ENCODE measurements at regions not wholly inside any gene's neighbourhood (a gene's known extent, or its start where the extent isn't known, plus 50 kb on each side); places are given as distances from the start of the nearest gene placed in this dataset.

GRCh38 chr5:6142353-6142752 lies 236.0 kb downstream of the MED10 start:
- H3K36me3 ChIP-seq (ENCODE audit: control insufficient read depth in 2 of 2, insufficient read depth in 2 of 2, low read length in 2 of 2): no peaks in the 10 kb centered on the region
- H3K4me1 ChIP-seq (ENCODE audit: control insufficient read depth, insufficient read depth, low read length): no peaks in the 10 kb centered on the region
- no peaks in the 10 kb centered on the region for H3K9me3 ChIP-seq (ENCODE audit: control insufficient read depth in 2 of 2, low read length in 2 of 2)
- H3K4me3 ChIP-seq (ENCODE audit: low read length in 2 of 2): no peak overlapping the region
- H3K9ac ChIP-seq (ENCODE audit: low read length in 2 of 2): no peak overlapping the region
- no peak overlapping the region for H3K27ac ChIP-seq (ENCODE audit: low read length)
- no peaks in the 10 kb centered on the region for H3K27me3 ChIP-seq (ENCODE audit: control insufficient read depth in 1 of 2, insufficient read depth in 2 of 2, low read length in 2 of 2)

GRCh38 chr5:6140219-6140618 lies 238.1 kb downstream of the MED10 start:
- Histone ChIP-seq H3K27me3 (ENCODE audit: control insufficient read depth in 1 of 2, insufficient read depth in 2 of 2, low read length in 2 of 2) (no peaks in the 10 kb centered on the region), H3K36me3 (ENCODE audit: control insufficient read depth in 2 of 2, insufficient read depth in 2 of 2, low read length in 2 of 2) (no peaks in the 10 kb centered on the region), H3K9ac (ENCODE audit: low read length in 2 of 2) (no peak overlapping the region), H3K4me3 (ENCODE audit: low read length in 2 of 2) (no peak overlapping the region), H3K27ac (ENCODE audit: low read length) (no peak overlapping the region), H3K4me1 (ENCODE audit: control insufficient read depth, insufficient read depth, low read length) (no peaks in the 10 kb centered on the region), H3K9me3 (ENCODE audit: control insufficient read depth in 2 of 2, low read length in 2 of 2) (no peaks in the 10 kb centered on the region)

- H3K27ac ChIP-seq (ENCODE audit: low read length): no peak overlapping the region
- H3K4me3 ChIP-seq (ENCODE audit: low read length in 2 of 2): no peak overlapping the region
- H3K4me1 ChIP-seq (ENCODE audit: control insufficient read depth, insufficient read depth, low read length): no peaks in the 10 kb centered on the region
- H3K9ac ChIP-seq (ENCODE audit: low read length in 2 of 2): no peak overlapping the region
- no peaks in the 10 kb centered on the region for H3K36me3 ChIP-seq (ENCODE audit: control insufficient read depth in 2 of 2, insufficient read depth in 2 of 2, low read length in 2 of 2)
- H3K9me3 ChIP-seq (ENCODE audit: control insufficient read depth in 2 of 2, low read length in 2 of 2): no peaks in the 10 kb centered on the region
- no peaks in the 10 kb centered on the region for H3K27me3 ChIP-seq (ENCODE audit: control insufficient read depth in 1 of 2, insufficient read depth in 2 of 2, low read length in 2 of 2)
These were observed 242.4 kb downstream of the MED10 start for GRCh38 chr5:6135977-6136376.

- Histone ChIP-seq H3K9ac (ENCODE audit: low read length in 2 of 2) (no peak overlapping the region), H3K36me3 (ENCODE audit: control insufficient read depth in 2 of 2, insufficient read depth in 2 of 2, low read length in 2 of 2) (no peaks in the 10 kb centered on the region), H3K27ac (ENCODE audit: low read length) (no peak overlapping the region)
These were observed 244.1 kb downstream of the MED10 start for GRCh38 chr5:6134281-6134680.

GRCh38 chr5:6125781-6126180 lies 252.6 kb downstream of the MED10 start:
- no peak overlapping the region for H3K9ac ChIP-seq (ENCODE audit: low read length in 2 of 2)
- H3K36me3 ChIP-seq (ENCODE audit: control insufficient read depth in 2 of 2, insufficient read depth in 2 of 2, low read length in 2 of 2): no peaks in the 10 kb centered on the region
- peaks cover 0 to 5% of the 10 kb centered on the region in 2 donors for H3K9me3 ChIP-seq (ENCODE audit: control insufficient read depth in 2 of 2, low read length in 2 of 2)
- H3K27ac ChIP-seq (ENCODE audit: low read length): no peak overlapping the region
- H3K4me3 ChIP-seq (ENCODE audit: low read length in 2 of 2): no peak overlapping the region
- no peaks in the 10 kb centered on the region for H3K4me1 ChIP-seq (ENCODE audit: control insufficient read depth, insufficient read depth, low read length)
- H3K27me3 ChIP-seq (ENCODE audit: control insufficient read depth in 1 of 2, insufficient read depth in 2 of 2, low read length in 2 of 2): no peaks in the 10 kb centered on the region

More at GRCh38 chr5:6134281-6134680, 244.1 kb downstream of the MED10 start:
- Histone ChIP-seq H3K4me3 (ENCODE audit: low read length in 2 of 2) (no peak overlapping the region), H3K4me1 (ENCODE audit: control insufficient read depth, insufficient read depth, low read length) (no peaks in the 10 kb centered on the region), H3K27me3 (ENCODE audit: control insufficient read depth in 1 of 2, insufficient read depth in 2 of 2, low read length in 2 of 2) (no peaks in the 10 kb centered on the region), H3K9me3 (ENCODE audit: control insufficient read depth in 2 of 2, low read length in 2 of 2) (no peaks in the 10 kb centered on the region)

GRCh38 chr5:6118691-6119090 lies 259.7 kb downstream of the MED10 start:
- Histone ChIP-seq H3K36me3 (ENCODE audit: control insufficient read depth in 2 of 2, insufficient read depth in 2 of 2, low read length in 2 of 2) (no peaks in the 10 kb centered on the region), H3K4me1 (ENCODE audit: control insufficient read depth, insufficient read depth, low read length) (no peaks in the 10 kb centered on the region), H3K27ac (ENCODE audit: low read length) (no peak overlapping the region), H3K27me3 (ENCODE audit: control insufficient read depth in 1 of 2, insufficient read depth in 2 of 2, low read length in 2 of 2) (no peaks in the 10 kb centered on the region), H3K9me3 (ENCODE audit: control insufficient read depth in 2 of 2, low read length in 2 of 2) (peaks cover 0 to 4% of the 10 kb centered on the region in 2 donors), H3K9ac (ENCODE audit: low read length in 2 of 2) (no peak overlapping the region), H3K4me3 (ENCODE audit: low read length in 2 of 2) (no peak overlapping the region)

GRCh38 chr5:6117212-6117611 lies 261.1 kb downstream of the MED10 start:
- Histone ChIP-seq H3K27me3 (ENCODE audit: control insufficient read depth in 1 of 2, insufficient read depth in 2 of 2, low read length in 2 of 2) (no peaks in the 10 kb centered on the region), H3K36me3 (ENCODE audit: control insufficient read depth in 2 of 2, insufficient read depth in 2 of 2, low read length in 2 of 2) (no peaks in the 10 kb centered on the region), H3K27ac (ENCODE audit: low read length) (no peak overlapping the region), H3K4me3 (ENCODE audit: low read length in 2 of 2) (no peak overlapping the region), H3K9ac (ENCODE audit: low read length in 2 of 2) (no peak overlapping the region), H3K9me3 (ENCODE audit: control insufficient read depth in 2 of 2, low read length in 2 of 2) (no peaks in the 10 kb centered on the region), H3K4me1 (ENCODE audit: control insufficient read depth, insufficient read depth, low read length) (no peaks in the 10 kb centered on the region)

- Histone ChIP-seq H3K36me3 (ENCODE audit: control insufficient read depth in 2 of 2, insufficient read depth in 2 of 2, low read length in 2 of 2) (no peaks in the 10 kb centered on the region), H3K27ac (ENCODE audit: low read length) (no peak overlapping the region), H3K27me3 (ENCODE audit: control insufficient read depth in 1 of 2, insufficient read depth in 2 of 2, low read length in 2 of 2) (no peaks in the 10 kb centered on the region), H3K9ac (ENCODE audit: low read length in 2 of 2) (no peak overlapping the region), H3K9me3 (ENCODE audit: control insufficient read depth in 2 of 2, low read length in 2 of 2) (no peaks in the 10 kb centered on the region), H3K4me3 (ENCODE audit: low read length in 2 of 2) (no peak overlapping the region), H3K4me1 (ENCODE audit: control insufficient read depth, insufficient read depth, low read length) (no peaks in the 10 kb centered on the region)
These were observed 262.5 kb downstream of the MED10 start for GRCh38 chr5:6115852-6116251.

- Histone ChIP-seq H3K9me3 (ENCODE audit: control insufficient read depth in 2 of 2, low read length in 2 of 2) (no peaks in the 10 kb centered on the region), H3K4me3 (ENCODE audit: low read length in 2 of 2) (no peak overlapping the region), H3K27ac (ENCODE audit: low read length) (no peak overlapping the region), H3K9ac (ENCODE audit: low read length in 2 of 2) (no peak overlapping the region), H3K27me3 (ENCODE audit: control insufficient read depth in 1 of 2, insufficient read depth in 2 of 2, low read length in 2 of 2) (no peaks in the 10 kb centered on the region), H3K36me3 (ENCODE audit: control insufficient read depth in 2 of 2, insufficient read depth in 2 of 2, low read length in 2 of 2) (no peaks in the 10 kb centered on the region), H3K4me1 (ENCODE audit: control insufficient read depth, insufficient read depth, low read length) (no peaks in the 10 kb centered on the region)
These were observed 265.8 kb downstream of the MED10 start for GRCh38 chr5:6112538-6112937.

- H3K4me1 ChIP-seq (ENCODE audit: control insufficient read depth, insufficient read depth, low read length): no peaks in the 10 kb centered on the region
- H3K9me3 ChIP-seq (ENCODE audit: control insufficient read depth in 2 of 2, low read length in 2 of 2): no peaks in the 10 kb centered on the region
- no peaks in the 10 kb centered on the region for H3K27me3 ChIP-seq (ENCODE audit: control insufficient read depth in 1 of 2, insufficient read depth in 2 of 2, low read length in 2 of 2)
- no peak overlapping the region for H3K4me3 ChIP-seq (ENCODE audit: low read length in 2 of 2)
- H3K27ac ChIP-seq (ENCODE audit: low read length): no peak overlapping the region
- no peaks in the 10 kb centered on the region for H3K36me3 ChIP-seq (ENCODE audit: control insufficient read depth in 2 of 2, insufficient read depth in 2 of 2, low read length in 2 of 2)
- H3K9ac ChIP-seq (ENCODE audit: low read length in 2 of 2): no peak overlapping the region
These were observed 266.2 kb downstream of the MED10 start for GRCh38 chr5:6112125-6112524.

- Histone ChIP-seq H3K27me3 (ENCODE audit: control insufficient read depth in 1 of 2, insufficient read depth in 2 of 2, low read length in 2 of 2) (no peaks in the 10 kb centered on the region), H3K36me3 (ENCODE audit: control insufficient read depth in 2 of 2, insufficient read depth in 2 of 2, low read length in 2 of 2) (no peaks in the 10 kb centered on the region), H3K27ac (ENCODE audit: low read length) (no peak overlapping the region), H3K9ac (ENCODE audit: low read length in 2 of 2) (no peak overlapping the region), H3K4me3 (ENCODE audit: low read length in 2 of 2) (no peak overlapping the region), H3K4me1 (ENCODE audit: control insufficient read depth, insufficient read depth, low read length) (no peaks in the 10 kb centered on the region), H3K9me3 (ENCODE audit: control insufficient read depth in 2 of 2, low read length in 2 of 2) (no peaks in the 10 kb centered on the region)
These were observed 267.2 kb downstream of the MED10 start for GRCh38 chr5:6111131-6111530.

All from stomach smooth muscle (tissue), 2 donors.